GM19324 (cell line): ENCODE measurements at regions not wholly inside any gene's neighbourhood (a gene's known extent, or its start where the extent isn't known, plus 50 kb on each side); places are given as distances from the start of the nearest gene placed in this dataset.

Source experiments
- ATAC-seq: cut with Tn5 transposase; IDR thresholded peaks from one replicate; pipeline ENCODE4 v1.9.1; 2021; ENCODE audit warnings: mild to moderate bottlenecking, moderate library complexity; ENCODE audit not compliant: unreplicated experiment, low FRiP score

- peak; percentile 88 for ATAC-seq
Observed at GRCh38 chr6:163956571-163957407, 542.3 kb downstream of the QKI start.

DNA sequence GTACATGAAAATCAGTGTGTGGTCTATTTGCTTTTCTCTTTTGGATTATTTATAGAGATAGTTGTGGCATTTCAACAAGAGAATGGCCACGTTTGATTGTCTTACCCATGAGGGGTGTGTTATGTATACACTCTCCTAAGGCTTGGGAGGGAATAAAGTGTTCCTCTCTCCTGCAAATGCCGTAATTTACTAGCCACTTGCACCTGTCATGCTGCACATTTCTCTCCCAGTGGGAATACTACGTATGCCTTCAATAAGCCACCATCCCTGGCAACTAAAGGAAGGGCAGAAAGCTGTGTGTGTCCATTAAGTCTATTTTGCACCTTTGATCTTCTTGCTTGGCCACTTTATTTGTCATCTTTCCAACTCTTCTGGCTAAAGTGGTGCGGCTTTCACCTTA is 541.2 kb downstream of the QKI start:
- no peak for ATAC-seq

DNA sequence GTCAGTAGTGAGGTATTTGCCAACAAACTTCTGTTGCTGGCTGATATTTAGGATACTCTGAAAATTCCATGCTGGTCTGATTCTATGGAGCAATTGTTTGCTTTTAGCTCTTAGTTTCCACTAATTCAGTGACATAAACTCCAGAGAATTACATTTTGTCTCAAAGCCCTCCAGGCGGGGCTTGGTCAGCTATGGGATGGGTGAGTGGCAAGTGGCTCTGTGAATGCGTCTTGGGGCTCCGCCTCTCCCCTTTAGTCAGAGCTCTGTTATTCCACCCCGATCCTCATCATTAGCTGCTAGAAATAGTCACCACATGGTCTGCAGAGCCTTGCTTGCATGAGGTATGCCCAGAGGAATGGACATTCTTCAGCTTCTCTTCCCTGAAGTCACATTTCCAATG is 540.6 kb downstream of the QKI start:
- ATAC-seq: no peak

- no peak for ATAC-seq
Observed at GRCh38 chr6:163954088-163954775, 539.7 kb downstream of the QKI start.

DNA sequence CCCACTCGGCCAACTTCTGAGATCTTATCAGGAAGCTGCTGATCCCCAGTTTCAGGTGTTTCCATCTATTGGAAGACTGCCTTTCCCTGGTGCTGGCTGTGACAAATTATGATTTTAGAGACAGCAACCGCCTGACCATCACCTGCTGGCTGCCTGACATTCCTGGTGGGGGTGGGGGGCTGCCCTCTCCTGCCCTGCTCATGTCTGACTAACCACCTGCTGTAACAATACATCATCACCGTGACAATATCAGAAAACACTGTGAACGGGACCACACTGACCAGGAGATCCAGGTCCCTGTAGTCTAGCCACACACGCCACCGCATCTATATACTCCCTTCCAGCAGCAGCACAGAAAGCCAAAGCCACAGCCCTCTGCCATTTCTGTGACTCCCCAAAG is 537.5 kb downstream of the QKI start:
- ATAC-seq: no peak

DNA sequence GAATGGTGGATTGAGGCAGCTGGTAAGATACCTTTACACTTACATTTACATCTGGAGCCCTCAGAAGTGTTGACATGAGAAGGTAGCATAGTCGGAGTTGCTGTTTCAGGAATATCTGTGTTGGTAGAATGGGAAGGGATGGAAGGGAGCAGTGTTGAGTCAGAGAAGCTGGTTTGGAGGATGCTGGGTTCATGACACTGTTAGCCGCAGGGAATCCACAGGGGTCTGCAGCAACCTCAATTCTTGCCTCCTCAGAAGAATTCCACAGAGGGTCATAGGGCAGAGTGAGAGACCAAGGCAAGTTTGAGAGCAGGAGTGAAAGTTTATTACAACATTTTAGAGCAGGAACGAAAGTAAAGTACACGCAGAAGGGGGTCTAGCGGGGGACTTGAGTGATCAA is 536.8 kb downstream of the QKI start:
- ATAC-seq: no peak

DNA sequence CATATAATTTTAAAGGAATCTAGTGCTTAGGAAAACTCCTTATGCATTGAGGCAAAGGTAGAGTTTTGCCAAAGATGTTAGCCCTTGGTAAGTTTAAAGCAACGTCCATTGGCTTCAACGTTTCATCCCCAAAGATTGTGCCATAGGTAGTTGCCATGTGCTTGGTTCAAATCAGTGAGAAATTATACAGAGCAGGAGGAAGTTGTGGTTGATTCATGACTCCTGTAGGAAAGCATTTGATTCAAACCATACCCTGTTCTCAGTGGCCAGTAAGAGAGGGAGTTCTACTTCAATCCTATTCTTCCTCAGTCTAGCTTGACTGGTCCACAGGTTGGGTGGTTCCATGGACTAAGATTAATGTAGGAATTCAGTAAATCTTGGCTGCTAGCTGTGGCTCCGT is 535.6 kb downstream of the QKI start:
- no peak for ATAC-seq

DNA sequence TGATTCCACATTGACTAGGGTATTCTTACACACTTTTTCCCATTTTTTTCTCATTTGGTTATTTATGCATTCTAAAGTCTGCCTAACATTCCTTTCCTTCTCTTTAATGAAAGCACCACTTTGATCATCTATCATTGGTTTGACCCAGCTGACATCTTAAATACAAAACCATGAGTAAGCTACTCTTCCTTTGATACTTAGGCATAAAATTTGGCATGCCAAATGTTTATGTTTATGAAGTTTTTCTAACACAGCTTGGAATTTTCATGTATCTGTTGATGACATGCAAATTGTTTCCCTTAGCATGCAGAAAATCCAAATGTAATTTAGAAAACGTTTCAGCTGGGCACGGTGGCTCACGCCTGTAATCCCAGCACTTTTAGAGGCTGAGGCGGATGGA is 534.9 kb downstream of the QKI start:
- ATAC-seq: no peak

DNA sequence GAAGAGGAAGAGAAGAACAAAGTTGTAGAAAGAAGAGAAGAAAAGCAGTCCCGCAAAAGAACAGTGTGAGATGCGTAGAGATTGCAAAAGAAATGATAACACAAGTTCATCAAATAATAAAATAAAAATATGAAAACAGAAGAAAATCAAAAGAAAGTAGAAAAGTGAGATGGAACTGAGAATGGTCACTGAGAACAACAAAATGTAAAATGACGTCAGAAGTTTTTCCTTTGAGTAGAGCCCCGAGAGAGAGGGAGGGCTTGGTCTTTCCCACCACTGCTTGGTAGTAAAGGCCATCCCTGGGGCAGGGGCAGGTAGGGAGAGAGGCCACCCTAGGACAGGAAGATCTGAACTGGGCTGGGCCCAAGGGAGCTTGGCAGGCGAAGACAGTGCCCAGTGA is 533.7 kb downstream of the QKI start:
- ATAC-seq: no peak

GRCh38 chr6:163947276-163947675 is 532.8 kb downstream of the QKI start:
- ATAC-seq: no peak

DNA sequence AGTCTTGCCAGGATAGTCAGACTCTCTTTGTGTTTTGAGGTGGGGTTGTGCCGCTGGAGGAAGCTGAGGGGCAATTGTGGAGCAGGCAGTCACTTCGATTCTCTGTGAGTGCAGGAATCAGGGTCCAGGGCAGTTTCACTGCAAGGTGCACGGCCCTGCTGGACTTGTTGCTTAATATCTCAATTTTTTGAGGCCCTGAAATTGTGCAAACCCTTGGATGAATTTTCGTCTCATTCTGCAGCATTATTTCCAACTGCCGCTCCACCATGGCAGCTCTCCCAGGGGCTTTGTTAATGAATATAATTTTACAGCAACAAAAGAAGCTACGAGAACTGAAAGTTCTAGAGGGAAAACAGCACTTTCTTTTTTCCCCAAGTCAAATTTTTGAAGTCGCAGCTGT is 531.9 kb downstream of the QKI start:
- no peak for ATAC-seq

DNA sequence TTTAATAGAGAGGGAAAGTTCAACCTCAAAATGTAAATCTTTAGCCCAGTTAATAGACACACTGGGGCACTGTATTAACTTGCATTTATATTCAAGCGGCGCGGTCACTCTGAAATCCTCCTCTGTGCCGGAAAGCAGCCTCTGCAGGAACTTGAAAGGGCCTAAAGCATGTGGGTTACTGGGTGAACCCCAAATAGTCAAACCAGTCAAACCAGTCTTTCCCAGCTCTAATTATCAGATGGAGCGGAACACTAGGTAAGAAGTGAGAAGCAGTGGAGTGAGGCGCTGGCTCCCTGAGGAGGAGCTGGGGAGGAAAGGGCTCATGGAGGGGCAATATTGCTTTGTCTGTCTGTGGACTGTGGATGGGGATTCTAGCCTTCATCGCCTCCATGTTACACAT is 531.3 kb downstream of the QKI start:
- no peak for ATAC-seq

DNA sequence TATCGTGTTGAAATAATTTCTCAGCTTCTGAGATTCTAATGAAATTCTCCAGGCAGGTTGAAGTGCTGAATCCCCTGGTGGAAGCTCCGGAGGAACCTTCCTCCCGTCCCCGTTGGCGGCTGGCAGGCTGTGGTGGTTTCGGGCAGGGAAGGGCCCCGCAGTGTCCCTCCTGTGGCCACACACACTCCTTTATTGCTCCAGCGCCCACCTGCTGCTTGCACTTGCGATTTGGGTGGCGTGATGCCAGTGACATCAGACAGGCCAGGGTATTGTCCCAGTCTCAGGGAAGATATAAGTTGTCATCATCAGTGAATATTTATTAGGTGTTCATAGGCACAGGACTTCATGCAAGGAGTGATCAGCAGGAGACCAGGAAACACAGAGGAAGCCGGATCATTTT is 530.4 kb downstream of the QKI start:
- ATAC-seq: no peak

DNA sequence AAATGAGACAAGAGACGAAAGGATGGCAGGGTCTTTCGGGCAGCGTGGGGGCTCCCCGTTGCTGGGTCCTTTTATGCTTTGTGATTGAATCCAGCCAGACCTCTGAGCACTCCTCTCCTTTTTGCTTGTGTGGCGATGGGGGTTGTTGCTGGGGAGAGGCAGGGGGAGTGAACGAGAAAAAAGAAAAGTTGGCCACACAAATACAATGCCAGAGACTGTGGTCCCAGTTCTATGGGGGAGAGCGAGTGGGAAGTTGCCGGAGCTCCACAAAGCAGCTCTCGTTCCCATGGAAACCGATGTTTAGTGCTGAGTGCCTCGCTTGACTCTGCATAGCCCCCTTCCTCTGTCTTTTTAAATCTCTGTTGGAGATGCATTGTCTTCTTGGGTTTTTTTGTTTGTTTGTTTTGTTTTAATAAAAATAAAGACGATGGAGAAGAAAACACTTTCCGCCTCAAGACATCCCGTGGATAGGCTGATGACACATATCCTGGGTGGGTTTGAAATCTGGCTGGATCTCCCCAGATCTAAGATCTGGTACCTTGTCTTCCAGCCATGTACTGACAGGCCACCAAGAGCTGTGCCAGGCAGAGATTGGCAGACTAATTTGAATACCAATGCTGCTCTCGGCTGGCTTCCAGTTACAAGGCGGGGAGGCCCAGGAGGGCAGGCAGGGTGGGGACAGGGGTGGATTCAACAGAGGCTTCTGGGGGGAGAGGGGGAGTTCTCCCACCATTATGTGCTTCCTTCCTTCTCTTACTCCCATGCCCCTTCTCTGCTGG is 529.3 kb downstream of the QKI start:
- ATAC-seq: no peak

DNA sequence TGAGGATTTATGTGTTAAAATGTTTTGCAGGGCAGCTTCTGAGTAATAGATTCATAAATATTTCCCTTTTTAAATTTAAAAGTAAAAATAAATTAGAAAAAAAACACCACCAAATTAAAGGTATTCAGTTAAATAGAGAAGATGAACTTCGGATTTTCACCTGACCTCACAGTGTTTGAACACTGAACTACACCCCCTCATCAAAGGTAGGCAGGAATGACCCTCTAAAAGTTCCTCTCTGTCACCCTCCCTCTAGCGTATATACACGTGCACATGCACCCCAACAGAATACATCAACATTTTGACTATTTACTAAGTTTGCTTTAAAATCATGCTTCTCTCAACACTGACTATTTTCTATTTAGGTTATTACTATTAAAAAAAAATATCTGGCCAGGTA is 528.3 kb downstream of the QKI start:
- no peak for ATAC-seq

- no peak for ATAC-seq
Observed at GRCh38 chr6:163941624-163941976, 527.1 kb downstream of the QKI start.

DNA sequence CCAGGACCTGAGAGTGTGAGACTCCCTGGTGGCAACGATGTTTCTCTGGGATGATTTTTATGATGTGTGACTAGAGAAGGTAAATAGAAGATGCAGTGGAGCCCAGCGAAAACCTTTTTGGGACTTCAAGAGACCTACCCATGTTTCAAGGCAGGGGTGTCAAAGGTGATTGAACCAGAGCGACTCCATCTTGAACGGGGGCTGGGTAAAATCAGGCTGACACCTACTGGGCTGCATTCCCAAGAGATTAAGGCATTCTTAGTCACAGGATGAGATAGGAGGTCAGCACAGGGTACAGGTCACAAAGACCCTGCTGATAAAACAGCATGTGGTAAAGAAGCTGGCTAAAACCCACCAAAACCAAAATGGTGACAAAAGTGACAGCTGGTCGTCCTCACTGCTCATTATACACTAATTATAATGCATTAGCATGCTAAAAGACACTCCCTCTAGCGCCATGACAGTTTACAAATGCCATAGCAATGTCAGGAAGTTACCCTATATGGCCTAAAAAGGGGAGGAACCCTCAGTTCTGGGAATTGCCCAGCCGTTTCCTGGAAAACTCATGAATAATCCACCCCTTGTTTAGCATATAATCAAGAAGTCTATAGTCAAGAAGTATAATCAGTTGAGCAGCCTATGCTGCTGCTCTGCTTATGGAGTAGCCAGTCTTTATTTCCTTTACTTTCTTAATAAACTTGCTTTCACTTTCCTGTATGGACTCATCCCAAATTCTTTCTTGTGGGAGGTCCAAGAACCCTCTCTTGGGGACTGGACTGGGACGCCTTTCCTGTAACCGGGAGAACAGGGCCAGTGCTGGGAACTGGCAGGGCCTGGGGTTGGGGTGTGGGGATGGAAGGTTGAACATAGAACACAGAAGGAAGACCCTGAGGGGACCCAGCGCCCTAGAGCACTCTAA is 526.4 kb downstream of the QKI start:
- ATAC-seq: no peak

DNA sequence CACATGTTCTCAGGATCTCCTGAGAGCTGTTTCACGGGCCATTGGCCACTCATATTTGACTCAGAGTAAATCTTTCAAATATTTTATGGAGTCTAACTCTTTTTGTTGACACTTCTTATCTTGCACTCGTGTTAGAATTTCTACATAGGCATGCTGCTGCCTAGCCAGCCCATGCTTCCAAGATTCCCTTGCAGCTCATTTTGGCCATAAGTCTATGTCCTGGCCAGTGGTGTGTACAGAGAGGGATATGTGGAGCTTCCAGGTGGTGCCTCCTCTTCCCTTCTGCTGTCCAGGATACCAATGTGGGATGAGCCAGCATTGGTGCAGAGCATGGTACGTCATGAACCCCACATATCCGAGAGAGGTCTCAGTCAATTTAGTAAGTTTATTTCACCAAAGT is 522.6 kb downstream of the QKI start:
- ATAC-seq: no peak

DNA sequence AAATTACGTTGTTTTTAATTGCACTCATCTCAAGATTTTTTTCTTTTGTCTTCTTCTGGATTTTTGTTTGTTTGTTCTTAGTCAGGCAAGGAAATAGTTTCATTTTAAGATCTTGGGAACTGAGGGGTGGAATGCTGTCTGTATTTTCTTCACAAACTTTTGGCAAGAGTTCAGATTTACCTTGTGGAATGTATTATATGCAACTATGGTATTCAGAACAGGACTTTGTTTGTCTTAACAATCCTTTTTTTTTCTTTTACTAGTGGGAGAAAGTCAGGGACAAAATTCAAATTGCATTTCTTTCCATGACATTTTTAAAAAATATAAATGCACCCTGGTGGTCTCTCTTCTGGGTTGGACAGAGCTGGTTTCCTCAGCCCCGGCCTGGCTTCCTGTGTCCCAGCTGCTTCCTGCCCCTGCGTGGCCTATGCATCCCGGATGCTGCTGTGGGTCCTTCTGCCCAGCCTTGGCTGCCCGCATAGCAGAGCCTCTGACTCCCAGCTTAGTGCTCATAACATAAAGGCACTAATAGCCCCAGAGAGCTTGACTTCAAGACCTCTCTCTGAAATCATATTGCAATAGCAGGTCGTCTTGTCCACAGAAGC is 520.7 kb downstream of the QKI start:
- no peak for ATAC-seq

DNA sequence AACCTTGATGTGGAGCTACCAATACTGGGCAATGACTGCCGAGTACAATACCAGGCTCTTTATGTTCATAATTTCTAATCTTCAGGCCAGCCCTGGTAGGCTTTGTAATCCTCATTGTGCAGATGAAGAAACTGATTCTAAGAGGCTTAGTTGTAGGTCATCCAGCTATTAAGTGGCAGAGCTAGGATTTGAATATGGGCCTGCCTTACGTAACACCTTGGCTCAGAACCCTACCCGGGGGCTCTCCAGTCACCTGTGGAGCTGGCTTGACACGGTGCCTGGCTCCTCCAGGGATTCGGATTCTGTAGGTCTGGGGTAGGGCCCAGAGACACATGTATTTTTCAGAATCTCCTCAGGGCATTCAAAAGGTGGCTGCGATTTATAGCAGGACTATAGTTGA is 515.5 kb downstream of the QKI start:
- ATAC-seq: no peak
